Lower leg skin (tissue), 3 donors: ENCODE measurements at regions not wholly inside any gene's neighbourhood (a gene's known extent, or its start where the extent isn't known, plus 50 kb on each side); places are given as distances from the start of the nearest gene placed in this dataset.

Source experiments
- POLR2A ChIP-seq, 2 donors: fragments of 450-650 bp; IDR thresholded peaks; one replicate each; pipeline ENCODE4 v1.6.1; 2016 to 2017; ENCODE audit warnings: antibody characterized with exemption in 2 of 2, mild to moderate bottlenecking in 1 of 2, moderate library complexity in 1 of 2
- TF ChIP-seq, protein P1 (sequence below), 3 donors: fragments of 450-650 bp; IDR thresholded peaks; one replicate each; pipeline ENCODE4 v1.5.1; 2016; ENCODE audit warnings: antibody characterized with exemption in 3 of 3, mild to moderate bottlenecking in 3 of 3, moderate library complexity in 2 of 3

DNA sequence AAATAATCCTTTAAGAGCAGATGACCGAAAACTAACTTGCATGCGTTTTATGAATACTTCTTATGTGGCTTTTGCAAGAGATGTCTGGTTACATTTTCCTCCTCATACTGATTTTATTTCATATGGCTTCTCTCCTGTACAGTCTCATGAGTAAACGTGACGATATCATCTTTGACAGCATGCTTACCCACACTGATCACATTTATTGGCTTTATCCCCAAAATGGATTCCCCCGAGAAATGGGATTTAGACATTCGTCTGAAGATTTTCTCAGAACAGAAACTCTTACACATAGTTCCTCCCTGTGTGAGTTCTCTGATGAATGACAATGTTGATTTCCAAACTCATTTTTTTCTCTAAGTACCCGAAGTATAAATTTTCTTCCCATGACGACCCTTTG lies 939.7 kb upstream of the LCORL start:
- TF ChIP-seq, protein P1, sequence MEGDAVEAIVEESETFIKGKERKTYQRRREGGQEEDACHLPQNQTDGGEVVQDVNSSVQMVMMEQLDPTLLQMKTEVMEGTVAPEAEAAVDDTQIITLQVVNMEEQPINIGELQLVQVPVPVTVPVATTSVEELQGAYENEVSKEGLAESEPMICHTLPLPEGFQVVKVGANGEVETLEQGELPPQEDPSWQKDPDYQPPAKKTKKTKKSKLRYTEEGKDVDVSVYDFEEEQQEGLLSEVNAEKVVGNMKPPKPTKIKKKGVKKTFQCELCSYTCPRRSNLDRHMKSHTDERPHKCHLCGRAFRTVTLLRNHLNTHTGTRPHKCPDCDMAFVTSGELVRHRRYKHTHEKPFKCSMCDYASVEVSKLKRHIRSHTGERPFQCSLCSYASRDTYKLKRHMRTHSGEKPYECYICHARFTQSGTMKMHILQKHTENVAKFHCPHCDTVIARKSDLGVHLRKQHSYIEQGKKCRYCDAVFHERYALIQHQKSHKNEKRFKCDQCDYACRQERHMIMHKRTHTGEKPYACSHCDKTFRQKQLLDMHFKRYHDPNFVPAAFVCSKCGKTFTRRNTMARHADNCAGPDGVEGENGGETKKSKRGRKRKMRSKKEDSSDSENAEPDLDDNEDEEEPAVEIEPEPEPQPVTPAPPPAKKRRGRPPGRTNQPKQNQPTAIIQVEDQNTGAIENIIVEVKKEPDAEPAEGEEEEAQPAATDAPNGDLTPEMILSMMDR (IDR thresholded peaks at IDR 0.05) = no peak
- no peak for TF ChIP-seq POLR2A (IDR thresholded peaks at IDR 0.05)
